ENCODE measurements at regions not wholly inside any gene's neighbourhood (a gene's known extent, or its start where the extent isn't known, plus 50 kb on each side); places are given as distances from the start of the nearest gene placed in this dataset.
"Not testable (repeated sequence)": the region's sequence is repeated elsewhere in the genome, so short reads cannot be mapped to it uniquely, and the experiment has no call there.

GRCh38 chr2:94602466-94602865, 268.8 kb upstream of the TEKT4 start:
- Mint-ChIP-seq H3K4me1 (no peaks in the 10 kb centered on the region), H3K4me3 (no peak overlapping the region), H3K9me3 (ENCODE audit: low read depth) (no peaks in the 10 kb centered on the region), H3K27ac (no peak overlapping the region), H3K27me3 (peaks cover 4% of the 10 kb centered on the region), H3K36me3 (ENCODE audit: low read depth) (no peaks in the 10 kb centered on the region)
- intact Hi-C loops (cut with DNase I, micrococcal nuclease): no loop called here
- ATAC-seq: no peak
- DNase-seq: no peak
- ChIA-PET CTCF (no interaction called here), POLR2A (no interaction called here)

DNA sequence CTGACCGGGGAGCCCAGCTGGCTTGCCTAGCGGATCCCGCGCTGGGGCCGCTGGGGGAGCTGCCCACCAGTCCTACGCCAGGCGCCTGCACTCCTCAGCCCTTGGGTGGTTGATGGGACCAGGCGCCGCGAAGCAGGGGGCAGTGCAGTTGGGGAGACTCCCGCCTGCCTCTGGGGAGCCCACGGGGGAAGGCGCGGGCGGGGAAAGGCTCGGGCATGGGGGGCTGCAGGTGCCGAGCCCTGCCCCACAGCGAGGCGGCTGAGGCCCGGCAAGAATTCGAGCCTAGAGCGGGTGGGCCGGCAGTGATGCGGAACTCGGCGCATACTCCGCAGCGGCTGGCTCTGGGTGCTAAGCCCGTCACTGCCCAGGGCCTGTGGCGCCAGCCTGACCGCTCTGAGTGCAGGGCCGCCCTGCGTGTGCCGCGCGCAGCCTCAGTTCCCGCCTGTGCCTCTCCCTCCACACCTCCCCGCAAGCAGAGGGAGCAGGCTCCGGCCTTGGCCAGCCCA, 249.1 kb upstream of the TEKT4 start:
- Mint-ChIP-seq H3K36me3 (ENCODE audit: low read depth) (no peaks in the 10 kb centered on the region), H3K27ac (no peak overlapping the region), H3K4me1 (no peaks in the 10 kb centered on the region), H3K27me3 (peaks cover 10% of the 10 kb centered on the region), H3K4me3 (no peak overlapping the region), H3K9me3 (ENCODE audit: low read depth) (no peaks in the 10 kb centered on the region)
- CTCF ChIA-PET: no interaction called here
- POLR2A ChIA-PET: no interaction called here
- no peak for ATAC-seq
- intact Hi-C loops (cut with DNase I, micrococcal nuclease): no loop called here
- no peak for DNase-seq

GRCh38 chr2:94628953-94629352, 242.3 kb upstream of the TEKT4 start:
- ATAC-seq; H3K4me3 Mint-ChIP-seq; H3K27me3 Mint-ChIP-seq; H3K9me3 Mint-ChIP-seq (ENCODE audit: low read depth); intact Hi-C loops (cut with DNase I, micrococcal nuclease); DNase-seq; H3K36me3 Mint-ChIP-seq (ENCODE audit: low read depth); H3K4me1 Mint-ChIP-seq; POLR2A ChIA-PET; CTCF ChIA-PET; H3K27ac Mint-ChIP-seq: not testable (repeated sequence)

- intact Hi-C loops (cut with DNase I, micrococcal nuclease); POLR2A ChIA-PET; CTCF ChIA-PET; DNase-seq; ATAC-seq; H3K4me1 Mint-ChIP-seq; H3K4me3 Mint-ChIP-seq; H3K27ac Mint-ChIP-seq; H3K36me3 Mint-ChIP-seq (ENCODE audit: low read depth); H3K9me3 Mint-ChIP-seq (ENCODE audit: low read depth); H3K27me3 Mint-ChIP-seq: not testable (repeated sequence)
Measured at GRCh38 chr2:94641397-94641796, 229.8 kb upstream of the TEKT4 start.

- ATAC-seq, POLR2A ChIA-PET, H3K27ac Mint-ChIP-seq: not testable (repeated sequence)
Measured at GRCh38 chr2:94652131-94652530, 219.1 kb upstream of the TEKT4 start.

DNA sequence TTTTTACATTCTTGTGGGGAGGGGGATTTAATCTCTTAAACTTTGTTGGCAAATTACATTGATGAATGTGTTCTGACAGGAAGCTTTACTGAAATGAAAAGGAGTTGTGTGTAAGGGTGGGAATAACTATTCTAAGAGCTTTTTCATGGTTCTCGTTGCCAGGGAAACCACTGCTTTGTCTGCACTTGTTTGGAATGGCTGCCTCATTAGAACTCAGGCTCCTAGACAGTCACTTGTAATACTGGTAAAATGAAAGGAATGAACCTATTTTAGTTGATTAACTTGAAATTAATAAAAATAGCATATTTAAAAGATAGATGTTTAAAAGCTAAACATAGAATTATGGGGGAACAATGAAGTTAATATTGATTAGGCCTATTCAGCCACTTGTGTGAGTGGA, 201.4 kb upstream of the TEKT4 start:
- H3K27me3 Mint-ChIP-seq; H3K9me3 Mint-ChIP-seq (ENCODE audit: low read depth); H3K36me3 Mint-ChIP-seq (ENCODE audit: low read depth); DNase-seq; POLR2A ChIA-PET; H3K27ac Mint-ChIP-seq; ATAC-seq; H3K4me1 Mint-ChIP-seq; intact Hi-C loops (cut with DNase I, micrococcal nuclease); CTCF ChIA-PET; H3K4me3 Mint-ChIP-seq: not testable (repeated sequence)

More at GRCh38 chr2:94652131-94652530, 219.1 kb upstream of the TEKT4 start:
- H3K4me1 Mint-ChIP-seq; DNase-seq; H3K27me3 Mint-ChIP-seq; H3K4me3 Mint-ChIP-seq; H3K9me3 Mint-ChIP-seq (ENCODE audit: low read depth); CTCF ChIA-PET; H3K36me3 Mint-ChIP-seq (ENCODE audit: low read depth); intact Hi-C loops (cut with DNase I, micrococcal nuclease): not testable (repeated sequence)

DNA sequence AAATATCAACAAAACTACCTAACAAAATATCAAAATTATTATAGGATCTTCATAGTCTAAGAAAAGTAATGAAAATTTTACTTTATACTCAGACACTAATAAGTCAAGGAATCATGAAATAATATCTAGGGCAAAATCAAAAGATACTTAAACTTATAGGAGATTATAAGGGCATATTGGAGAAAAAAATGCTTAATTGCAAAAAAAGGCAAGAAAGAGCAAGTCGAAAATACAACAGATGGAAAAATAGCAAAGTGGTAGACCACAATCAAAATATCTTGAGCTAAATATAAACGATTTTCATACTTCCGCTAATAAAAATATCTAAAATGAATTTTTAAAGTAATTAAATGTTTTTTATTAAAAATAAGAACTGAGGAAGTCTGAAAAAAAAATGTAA, 177.0 kb upstream of the TEKT4 start:
- H3K27ac Mint-ChIP-seq; H3K9me3 Mint-ChIP-seq (ENCODE audit: low read depth); DNase-seq; H3K27me3 Mint-ChIP-seq; H3K4me3 Mint-ChIP-seq; H3K4me1 Mint-ChIP-seq; intact Hi-C loops (cut with DNase I, micrococcal nuclease); POLR2A ChIA-PET; ATAC-seq; H3K36me3 Mint-ChIP-seq (ENCODE audit: low read depth); CTCF ChIA-PET: not testable (repeated sequence)

- intact Hi-C loops (cut with DNase I, micrococcal nuclease); H3K4me1 Mint-ChIP-seq; H3K36me3 Mint-ChIP-seq (ENCODE audit: low read depth); ATAC-seq; POLR2A ChIA-PET; DNase-seq; H3K27me3 Mint-ChIP-seq; H3K9me3 Mint-ChIP-seq (ENCODE audit: low read depth); H3K27ac Mint-ChIP-seq; CTCF ChIA-PET; H3K4me3 Mint-ChIP-seq: not testable (repeated sequence)
Measured at GRCh38 chr2:94708982-94709381, 162.2 kb upstream of the TEKT4 start.

- Mint-ChIP-seq H3K4me3 (no peak overlapping the region), H3K9me3 (ENCODE audit: low read depth) (no peaks in the 10 kb centered on the region), H3K27me3 (peaks cover 3% of the 10 kb centered on the region), H3K36me3 (ENCODE audit: low read depth) (no peaks in the 10 kb centered on the region), H3K4me1 (no peaks in the 10 kb centered on the region), H3K27ac (no peak overlapping the region)
- no peak for ATAC-seq
- no peak for DNase-seq
- ChIA-PET CTCF (no interaction called here), POLR2A (no interaction called here)
- intact Hi-C loops (cut with DNase I, micrococcal nuclease): no loop called here
Measured at GRCh38 chr2:94725543-94725942, 145.7 kb upstream of the TEKT4 start.

DNA sequence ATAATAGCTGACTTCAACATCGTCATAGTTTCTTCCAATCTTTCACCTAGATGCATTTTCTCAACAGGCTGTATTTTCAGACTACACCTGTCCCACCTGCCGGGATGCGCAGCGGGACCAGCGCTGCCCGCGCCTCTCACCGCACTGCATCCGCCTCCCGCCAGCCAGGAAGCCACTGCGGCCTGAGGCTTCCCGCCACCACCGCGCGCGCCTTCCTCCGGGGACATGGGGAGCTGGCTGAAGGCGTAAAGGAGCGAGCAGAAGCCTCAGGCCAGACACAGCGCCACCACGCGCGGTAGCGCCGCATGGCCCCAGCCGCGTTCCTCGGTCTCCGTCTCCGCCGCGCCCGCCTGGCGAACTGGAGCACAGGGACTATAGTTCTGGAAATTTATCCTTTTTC, 135.7 kb upstream of the TEKT4 start:
- H3K4me1 Mint-ChIP-seq; intact Hi-C loops (cut with DNase I, micrococcal nuclease); H3K36me3 Mint-ChIP-seq (ENCODE audit: low read depth); POLR2A ChIA-PET; ATAC-seq; H3K27ac Mint-ChIP-seq; H3K4me3 Mint-ChIP-seq; CTCF ChIA-PET; H3K9me3 Mint-ChIP-seq (ENCODE audit: low read depth): not testable (repeated sequence)
- peaks cover 16% of the 10 kb centered on the region for H3K27me3 Mint-ChIP-seq
- DNase-seq: peak; percentile 16

DNA sequence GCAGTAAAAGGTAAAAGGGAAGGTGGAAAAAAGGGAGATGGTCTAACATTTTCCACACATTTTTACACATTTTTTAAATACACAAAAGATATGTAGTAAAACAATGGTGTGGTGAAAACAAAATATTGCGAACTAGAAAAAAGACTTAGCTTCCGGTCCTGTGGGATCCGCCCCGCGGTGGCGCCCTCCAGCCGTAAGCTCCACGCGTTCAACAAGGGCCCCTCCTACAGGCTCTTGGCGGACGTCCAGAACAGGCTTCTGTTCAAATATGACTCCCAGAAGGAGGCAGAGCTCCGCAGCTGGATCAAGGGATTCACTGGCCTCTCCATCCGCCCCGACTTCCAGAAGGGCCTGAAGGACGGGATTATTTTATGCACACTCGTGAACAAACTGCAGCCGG, 134.1 kb upstream of the TEKT4 start:
- H3K27ac Mint-ChIP-seq; H3K9me3 Mint-ChIP-seq (ENCODE audit: low read depth); H3K4me1 Mint-ChIP-seq; H3K4me3 Mint-ChIP-seq; DNase-seq; ATAC-seq; POLR2A ChIA-PET; intact Hi-C loops (cut with DNase I, micrococcal nuclease); H3K36me3 Mint-ChIP-seq (ENCODE audit: low read depth); CTCF ChIA-PET: not testable (repeated sequence)
- H3K27me3 Mint-ChIP-seq: peaks cover 18% of the 10 kb centered on the region

DNA sequence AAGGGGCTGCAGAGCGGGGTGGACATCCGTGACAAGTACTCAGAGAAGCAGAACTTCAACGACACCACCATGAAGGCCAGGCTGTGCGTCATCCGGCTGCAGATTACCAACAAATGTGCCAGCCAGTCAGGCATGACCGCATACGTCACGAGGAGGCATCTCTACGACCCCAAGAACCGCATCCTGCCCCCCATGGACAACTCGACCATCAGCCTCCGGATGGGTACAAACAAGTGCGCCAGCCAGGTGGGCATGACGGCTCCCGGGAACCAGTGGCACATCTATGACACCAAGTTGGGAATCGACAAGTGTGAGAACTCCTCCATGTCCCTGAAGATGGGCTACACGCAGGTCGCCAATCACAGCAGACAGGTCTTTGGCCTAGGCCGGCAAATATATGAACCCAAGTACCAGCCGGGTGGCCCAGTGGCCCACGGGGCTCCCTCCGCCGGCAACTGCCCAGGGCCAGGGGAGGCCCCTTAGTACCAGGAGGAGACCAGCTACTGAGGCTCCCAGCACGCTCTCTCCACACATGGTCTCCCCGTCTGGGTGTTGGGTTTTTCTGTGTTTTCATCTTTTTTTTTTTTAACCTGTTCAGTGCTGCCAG, 133.4 kb upstream of the TEKT4 start:
- H3K4me1 Mint-ChIP-seq; DNase-seq; H3K9me3 Mint-ChIP-seq (ENCODE audit: low read depth); H3K27ac Mint-ChIP-seq; POLR2A ChIA-PET; H3K36me3 Mint-ChIP-seq (ENCODE audit: low read depth); intact Hi-C loops (cut with DNase I, micrococcal nuclease); H3K4me3 Mint-ChIP-seq; CTCF ChIA-PET; ATAC-seq: not testable (repeated sequence)
- peaks cover 20% of the 10 kb centered on the region for H3K27me3 Mint-ChIP-seq

DNA sequence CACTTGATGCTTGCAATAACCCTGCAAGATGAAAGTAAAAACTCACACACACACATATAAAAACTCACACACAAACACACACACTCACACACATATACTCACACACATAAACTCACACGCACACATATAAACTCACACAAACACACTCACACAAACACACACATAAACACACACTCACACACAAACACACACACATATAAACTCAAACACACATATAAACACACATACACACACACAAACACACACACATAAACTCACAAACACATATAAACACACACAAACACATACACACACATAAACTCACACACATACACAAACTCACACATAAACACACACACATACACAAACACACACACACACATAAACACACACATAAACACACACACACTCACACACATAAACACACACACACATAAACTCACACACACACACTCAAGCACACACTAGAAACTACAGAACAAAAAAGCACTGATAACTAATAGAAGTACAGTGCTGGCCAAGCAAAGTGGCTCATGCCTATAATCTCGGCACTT, 117.7 kb upstream of the TEKT4 start:
- no peaks in the 10 kb centered on the region for H3K4me1 Mint-ChIP-seq
- ChIA-PET POLR2A (no interaction called here), CTCF (no interaction called here)
- peaks cover 4% of the 10 kb centered on the region for H3K27me3 Mint-ChIP-seq
- H3K36me3 Mint-ChIP-seq (ENCODE audit: low read depth): no peaks in the 10 kb centered on the region
- intact Hi-C loops (cut with DNase I, micrococcal nuclease): no loop called here
- H3K9me3 Mint-ChIP-seq (ENCODE audit: low read depth): no peaks in the 10 kb centered on the region
- no peak overlapping the region for H3K4me3 Mint-ChIP-seq
- DNase-seq (no peak), ATAC-seq (no peak)
- no peak overlapping the region for H3K27ac Mint-ChIP-seq
